ENCODE measurements at regions not wholly inside any gene's neighbourhood (a gene's known extent, or its start where the extent isn't known, plus 50 kb on each side); places are given as distances from the start of the nearest gene placed in this dataset.

GRCh38 chr5:62139741-62140140 lies 166.3 kb upstream of the KIF2A start:
- no peak overlapping the region for H3K9ac ChIP-seq (ENCODE audit: low read length)
- no peak overlapping the region for H2AFZ ChIP-seq (ENCODE audit: low read depth, low read length)
- no peak overlapping the region for H3K4me2 ChIP-seq (ENCODE audit: low read length)
- no peaks in the 10 kb centered on the region for H3K79me2 ChIP-seq (ENCODE audit: low read length)
- H3K27me3 ChIP-seq (ENCODE audit: low read depth, low read length), result 0 out of 2 replicates have a peak, but pooled peaks cover 2% of the 10 kb centered on the region
- H3K9me3 ChIP-seq (ENCODE audit: insufficient read depth, low read length), result no peaks in the 10 kb centered on the region
- no peak overlapping the region for H3K27ac ChIP-seq (ENCODE audit: low read length)
- H3K4me3 ChIP-seq (ENCODE audit: low read length), result no peak overlapping the region
- H3K4me1 ChIP-seq (ENCODE audit: low read length), result no peaks in the 10 kb centered on the region
- H3K36me3 ChIP-seq (replicated peaks; ENCODE audit: low read depth, low read length), result no peaks in the 10 kb centered on the region
- no peaks in the 10 kb centered on the region for H4K20me1 ChIP-seq (ENCODE audit: insufficient read depth, low read length)
- TF ChIP-seq CTCF (IDR thresholded peaks at IDR 0.05; ENCODE audit: low read depth, low read length), result no peak
- no peak for TF ChIP-seq EZH2phosphoT487 (IDR thresholded peaks at IDR 0.05; ENCODE audit: low read depth)

GRCh38 chr5:62142351-62142750 lies 163.7 kb upstream of the KIF2A start:
- Histone ChIP-seq H3K36me3 (replicated peaks; ENCODE audit: low read depth, low read length) (no peaks in the 10 kb centered on the region), H3K4me3 (ENCODE audit: low read length) (no peak overlapping the region), H3K79me2 (ENCODE audit: low read length) (no peaks in the 10 kb centered on the region), H3K4me1 (ENCODE audit: low read length) (no peaks in the 10 kb centered on the region), H3K9ac (ENCODE audit: low read length) (no peak overlapping the region), H3K27me3 (ENCODE audit: low read depth, low read length) (0 out of 2 replicates have a peak, but pooled peaks cover 2% of the 10 kb centered on the region), H4K20me1 (ENCODE audit: insufficient read depth, low read length) (no peaks in the 10 kb centered on the region), H3K27ac (ENCODE audit: low read length) (no peak overlapping the region), H3K9me3 (ENCODE audit: insufficient read depth, low read length) (no peaks in the 10 kb centered on the region), H2AFZ (ENCODE audit: low read depth, low read length) (no peak overlapping the region), H3K4me2 (ENCODE audit: low read length) (no peak overlapping the region)
- TF ChIP-seq CTCF (IDR thresholded peaks at IDR 0.05; ENCODE audit: low read depth, low read length) (no peak), EZH2phosphoT487 (IDR thresholded peaks at IDR 0.05; ENCODE audit: low read depth) (no peak)

- Histone ChIP-seq H3K9ac (ENCODE audit: low read length) (no peak overlapping the region), H3K79me2 (ENCODE audit: low read length) (no peaks in the 10 kb centered on the region), H3K27me3 (ENCODE audit: low read depth, low read length) (0 out of 2 replicates have a peak, but pooled peaks cover 2% of the 10 kb centered on the region), H2AFZ (ENCODE audit: low read depth, low read length) (no peak overlapping the region), H3K9me3 (ENCODE audit: insufficient read depth, low read length) (no peaks in the 10 kb centered on the region), H3K4me3 (ENCODE audit: low read length) (no peak overlapping the region), H3K36me3 (replicated peaks; ENCODE audit: low read depth, low read length) (no peaks in the 10 kb centered on the region), H3K4me1 (ENCODE audit: low read length) (no peaks in the 10 kb centered on the region), H3K4me2 (ENCODE audit: low read length) (no peak overlapping the region), H4K20me1 (ENCODE audit: insufficient read depth, low read length) (no peaks in the 10 kb centered on the region), H3K27ac (ENCODE audit: low read length) (no peak overlapping the region)
- TF ChIP-seq EZH2phosphoT487 (IDR thresholded peaks at IDR 0.05; ENCODE audit: low read depth) (no peak), CTCF (IDR thresholded peaks at IDR 0.05; ENCODE audit: low read depth, low read length) (peak; percentile 66)
Observed at GRCh38 chr5:62143268-62144229, 162.5 kb upstream of the KIF2A start.

GRCh38 chr5:62144401-62145022 lies 161.5 kb upstream of the KIF2A start:
- Histone ChIP-seq H3K27me3 (ENCODE audit: low read depth, low read length) (0 out of 2 replicates have a peak, but pooled peaks cover 2% of the 10 kb centered on the region), H3K27ac (ENCODE audit: low read length) (no peak overlapping the region), H3K4me1 (ENCODE audit: low read length) (no peaks in the 10 kb centered on the region), H3K36me3 (replicated peaks; ENCODE audit: low read depth, low read length) (no peaks in the 10 kb centered on the region), H3K79me2 (ENCODE audit: low read length) (no peaks in the 10 kb centered on the region), H2AFZ (ENCODE audit: low read depth, low read length) (no peak overlapping the region), H3K9ac (ENCODE audit: low read length) (no peak overlapping the region), H3K9me3 (ENCODE audit: insufficient read depth, low read length) (no peaks in the 10 kb centered on the region), H4K20me1 (ENCODE audit: insufficient read depth, low read length) (no peaks in the 10 kb centered on the region), H3K4me2 (ENCODE audit: low read length) (no peak overlapping the region), H3K4me3 (ENCODE audit: low read length) (no peak overlapping the region)
- TF ChIP-seq EZH2phosphoT487 (IDR thresholded peaks at IDR 0.05; ENCODE audit: low read depth) (no peak), CTCF (IDR thresholded peaks at IDR 0.05; ENCODE audit: low read depth, low read length) (no peak)

Data from OCI-LY3 (cell line).